CD4-positive, alpha-beta T cell treated with Interferon alpha-2 for 1 hour (primary cell): ENCODE measurements at regions not wholly inside any gene's neighbourhood (a gene's known extent, or its start where the extent isn't known, plus 50 kb on each side); places are given as distances from the start of the nearest gene placed in this dataset.

Experiments used
- DNase-seq, 2 donors: peaks; one replicate each; pipeline ENCODE4 v3.0.0-alpha.2; 2020 to 2022

DNA sequence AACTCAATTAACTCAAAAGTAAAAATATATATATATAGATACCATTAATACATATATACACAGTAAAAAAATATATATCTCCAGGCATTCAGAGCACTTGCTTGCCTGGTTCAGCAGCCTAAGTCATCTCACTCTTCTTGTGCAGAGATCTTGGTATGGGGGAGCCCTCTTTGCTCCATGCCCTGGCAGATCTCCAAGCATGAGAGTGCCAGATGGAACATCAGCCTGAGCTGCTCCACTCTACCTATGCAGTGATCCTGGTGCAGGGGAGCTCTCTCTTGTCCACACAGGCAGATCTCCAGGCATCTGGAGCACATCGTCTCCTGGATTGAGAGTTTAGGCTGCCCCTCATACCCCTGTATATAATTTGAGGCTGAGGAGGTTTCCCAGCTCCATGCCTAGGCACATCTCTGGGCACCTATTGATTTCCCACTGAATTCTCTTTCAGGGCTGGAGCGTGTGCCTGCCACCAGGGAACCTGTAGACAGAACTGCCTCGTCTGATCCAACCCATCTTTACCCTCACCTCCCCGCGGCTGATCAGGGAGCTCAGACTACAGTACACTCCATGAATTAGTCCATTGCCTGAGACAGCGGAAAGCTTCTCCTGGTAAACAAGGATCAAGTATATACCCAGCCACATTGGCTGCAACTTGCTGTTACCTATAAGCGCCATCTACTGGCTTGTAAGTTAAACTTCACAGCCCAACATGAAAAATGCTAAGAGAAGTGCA lies 342.4 kb upstream of the GRIA1 start:
- DNase-seq: no peak

DNA sequence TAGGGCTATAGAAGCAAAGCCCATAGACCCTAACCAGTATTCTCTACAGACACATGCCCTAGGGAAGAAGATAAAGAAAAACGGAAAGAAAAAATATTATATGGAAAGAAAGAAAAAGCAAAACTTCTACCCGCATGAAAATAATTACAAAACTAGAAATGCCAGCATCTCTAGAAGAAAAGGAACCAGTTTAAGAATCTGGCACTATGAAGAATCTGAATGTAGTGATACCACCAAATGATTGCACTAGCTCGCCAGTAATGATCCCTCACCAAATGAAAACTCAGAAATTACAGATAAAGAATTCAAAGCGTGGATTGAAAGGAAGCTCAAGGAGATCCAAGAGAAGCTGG lies 341.9 kb upstream of the GRIA1 start:
- no peak for DNase-seq

DNA sequence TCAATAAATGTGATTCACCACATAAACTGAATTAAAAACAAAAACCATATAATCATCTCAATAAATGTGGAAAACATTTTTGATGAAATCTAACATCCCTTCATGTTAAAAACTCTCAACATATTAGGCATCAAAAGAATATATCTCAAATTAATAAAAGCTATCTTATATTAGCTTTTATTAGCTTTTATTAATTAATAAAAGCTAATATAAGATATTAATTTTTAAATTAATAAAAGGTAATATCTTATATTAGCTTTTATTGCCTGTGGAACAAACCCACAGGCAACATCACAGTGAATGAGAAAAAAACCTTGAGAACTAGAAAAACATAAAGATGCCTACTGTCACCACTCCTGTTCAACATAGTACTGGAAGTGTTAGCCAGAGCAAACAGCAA lies 338.9 kb upstream of the GRIA1 start:
- no peak for DNase-seq

DNA sequence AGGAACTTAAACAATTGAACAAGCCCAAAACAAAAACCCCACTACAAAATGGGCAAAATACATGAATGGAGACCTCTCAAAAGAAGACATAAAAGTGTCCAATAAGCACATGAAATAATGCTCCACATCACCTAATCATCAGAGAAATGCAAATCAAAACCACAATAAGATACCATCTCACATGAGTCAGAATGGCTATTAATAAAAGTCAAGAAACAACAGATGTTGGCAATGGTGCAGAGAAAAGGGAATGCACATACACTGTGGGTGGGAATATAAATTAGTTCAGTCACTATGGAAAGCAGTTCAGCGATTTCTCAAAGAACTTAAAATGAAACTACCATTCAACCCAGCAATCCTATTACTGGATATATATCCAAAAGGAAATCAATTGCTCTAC lies 337.4 kb upstream of the GRIA1 start:
- no peak for DNase-seq

DNA sequence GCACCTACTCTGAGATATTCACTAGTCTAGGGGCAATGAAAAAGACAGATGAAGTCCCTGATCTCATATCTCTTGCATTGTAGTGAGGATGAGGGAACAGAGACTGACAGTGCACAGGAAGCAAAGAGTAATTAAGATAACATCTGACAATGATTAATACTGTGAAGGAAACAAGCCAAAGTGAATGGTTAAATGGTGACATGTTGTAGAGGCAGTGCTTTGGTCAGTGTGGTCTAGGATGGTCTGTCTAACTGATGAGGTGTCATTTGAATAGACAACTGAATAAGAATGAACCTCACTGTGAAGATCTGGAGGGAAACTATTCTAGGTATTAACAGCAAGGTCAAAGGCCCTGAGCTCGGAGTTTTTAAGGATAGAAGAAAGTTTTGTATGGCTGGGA lies 333.3 kb upstream of the GRIA1 start:
- no peak for DNase-seq

DNA sequence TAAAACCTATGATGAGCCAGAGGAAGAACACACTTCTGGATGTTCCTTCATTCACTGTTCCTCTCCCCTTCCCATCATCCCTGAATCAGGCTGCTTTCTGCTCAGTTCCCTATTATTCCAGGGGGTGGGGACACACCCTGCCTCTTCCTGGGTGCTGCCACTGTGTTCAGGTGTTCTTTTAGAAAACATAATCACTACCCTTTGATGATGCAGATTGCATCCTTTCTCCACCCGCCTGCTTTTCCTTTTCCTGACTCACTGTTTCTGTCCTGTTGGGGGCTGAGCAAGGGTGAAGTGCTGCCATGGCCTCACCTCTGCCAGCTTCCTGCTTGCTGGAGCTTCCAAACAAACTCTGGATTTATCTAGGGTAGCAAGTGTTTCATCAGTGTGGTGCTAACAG lies 331.9 kb upstream of the GRIA1 start:
- DNase-seq: no peak

DNA sequence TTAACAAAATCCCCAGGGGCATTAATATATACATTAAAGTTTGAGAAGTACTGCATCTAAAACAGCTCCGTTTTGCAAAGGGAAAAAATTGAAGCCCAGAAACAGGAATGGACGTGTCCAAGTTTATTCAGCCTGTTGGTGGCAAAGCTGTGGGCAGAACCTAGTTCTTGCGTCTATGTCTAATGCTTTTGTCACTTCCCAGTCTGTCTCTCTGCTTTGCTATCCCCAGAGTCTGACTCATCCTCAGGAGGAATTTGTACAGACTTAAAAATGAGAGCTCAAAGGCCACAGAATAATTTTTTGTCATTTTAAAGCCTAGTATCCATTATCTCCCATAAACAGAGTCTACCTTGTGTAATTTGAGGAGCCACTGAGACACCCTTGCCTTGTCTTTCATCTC lies 330.9 kb upstream of the GRIA1 start:
- no peak for DNase-seq

DNA sequence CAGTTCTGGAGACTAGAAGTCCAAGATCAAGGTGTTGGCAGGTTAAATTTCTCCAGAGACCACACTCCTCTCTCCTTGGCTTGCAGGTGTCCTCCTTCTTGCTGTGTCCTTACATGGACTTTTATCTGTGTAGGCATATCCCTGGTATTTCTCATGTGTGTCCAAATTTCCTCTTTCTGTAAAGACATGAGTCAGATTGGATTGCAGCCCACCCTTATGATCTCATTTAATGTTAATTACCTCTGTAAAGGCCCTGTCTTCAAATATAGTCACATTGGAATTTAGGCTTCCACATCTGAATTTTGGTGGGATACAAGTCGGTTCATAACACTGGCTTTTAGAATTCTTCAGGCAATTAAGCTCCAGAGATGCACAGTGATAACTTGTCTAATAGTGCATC lies 322.2 kb upstream of the GRIA1 start:
- no peak for DNase-seq

DNA sequence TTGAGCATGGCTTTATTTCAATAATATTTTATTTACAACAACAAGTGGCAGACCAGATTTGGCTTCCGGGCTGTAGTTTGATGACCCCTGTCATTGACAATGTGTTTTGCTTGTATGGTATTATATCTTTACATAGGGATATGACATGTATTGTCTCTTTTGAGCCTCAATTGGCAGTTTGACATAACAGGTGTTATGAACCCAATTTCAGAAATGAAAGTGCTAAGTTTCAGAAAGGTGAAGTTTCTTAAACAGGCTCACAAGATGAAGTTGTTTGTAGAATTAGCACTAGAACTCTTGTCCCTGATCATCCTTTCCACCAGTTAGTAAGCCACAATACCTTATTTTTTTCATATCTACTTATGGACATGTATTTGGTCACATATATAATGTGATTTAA lies 303.0 kb upstream of the GRIA1 start:
- DNase-seq: no peak

DNA sequence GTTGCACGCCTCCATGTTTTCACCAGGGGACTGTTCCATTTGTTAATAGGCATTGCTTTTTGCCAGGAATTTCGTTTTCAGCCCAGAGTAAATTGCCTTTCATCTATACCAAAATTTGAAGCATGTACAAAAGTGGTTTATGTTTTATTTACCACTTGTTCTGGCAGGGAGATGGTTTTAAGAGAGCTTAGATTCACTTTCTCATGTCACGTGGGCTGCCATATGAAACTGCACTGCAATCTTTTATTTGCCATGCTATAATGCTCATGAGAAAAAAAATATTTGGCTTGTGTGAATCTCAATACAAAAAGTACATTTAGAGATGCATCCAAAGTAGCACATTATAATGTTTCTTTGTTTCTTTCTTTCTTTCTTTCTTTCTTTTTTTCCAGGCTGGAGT lies 284.1 kb upstream of the GRIA1 start:
- no peak for DNase-seq

DNA sequence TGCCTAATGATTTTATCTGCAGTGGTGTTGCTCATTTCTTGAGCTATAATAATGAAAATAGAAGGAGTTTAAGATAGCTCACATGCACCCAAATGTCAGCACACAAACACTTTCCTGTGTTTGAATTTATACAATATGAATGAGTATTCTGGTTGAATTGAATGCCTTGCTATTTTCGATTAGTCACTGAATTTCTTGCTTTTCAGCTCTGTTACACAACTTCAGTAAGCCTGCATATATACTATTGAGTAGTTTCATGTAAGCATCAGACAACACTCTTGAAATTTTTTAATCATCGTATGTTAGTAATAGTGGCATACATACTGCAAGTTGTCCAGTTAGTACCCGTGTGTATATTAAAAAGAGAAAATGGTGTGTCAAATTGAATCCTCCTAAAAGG lies 281.5 kb upstream of the GRIA1 start:
- no peak for DNase-seq

DNA sequence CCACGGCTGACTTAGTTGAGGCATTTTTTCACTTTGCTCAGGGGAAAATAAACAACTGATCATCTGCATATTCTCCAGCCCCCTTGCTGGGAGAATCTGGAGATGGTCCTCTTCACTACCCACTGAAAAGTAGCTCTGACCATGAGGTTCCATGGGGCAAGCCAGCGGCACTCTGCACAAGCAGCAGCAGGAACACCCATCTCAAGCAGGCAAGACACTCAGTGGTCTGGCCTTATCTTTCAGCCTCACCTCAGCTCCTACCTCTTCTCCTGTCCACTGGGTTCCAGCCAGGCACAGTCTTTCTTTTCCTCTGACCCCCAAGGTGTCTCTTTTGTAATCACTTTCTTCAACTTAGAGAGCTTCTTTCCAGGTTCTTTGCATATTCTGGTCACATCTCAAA lies 280.8 kb upstream of the GRIA1 start:
- DNase-seq: no peak

DNA sequence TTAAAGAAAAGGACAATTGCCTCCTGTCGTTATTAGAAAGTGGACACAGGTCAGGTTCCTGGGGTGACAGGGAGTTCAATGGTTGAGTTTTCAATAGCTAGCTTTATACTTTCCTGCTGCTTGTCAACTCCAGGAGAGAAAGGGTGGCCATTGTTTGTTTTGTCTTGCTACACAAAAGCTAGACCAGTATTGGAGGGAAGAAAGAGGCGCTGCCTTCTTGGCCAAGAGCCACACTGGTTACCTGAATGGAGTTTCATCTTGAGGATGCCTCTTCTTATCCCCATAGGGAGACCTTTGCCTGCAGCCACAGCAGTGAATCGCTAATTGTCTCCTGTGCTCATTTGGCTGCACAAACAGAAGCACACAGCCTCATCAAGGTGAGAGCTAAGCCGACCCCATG lies 279.4 kb upstream of the GRIA1 start:
- DNase-seq: no peak

DNA sequence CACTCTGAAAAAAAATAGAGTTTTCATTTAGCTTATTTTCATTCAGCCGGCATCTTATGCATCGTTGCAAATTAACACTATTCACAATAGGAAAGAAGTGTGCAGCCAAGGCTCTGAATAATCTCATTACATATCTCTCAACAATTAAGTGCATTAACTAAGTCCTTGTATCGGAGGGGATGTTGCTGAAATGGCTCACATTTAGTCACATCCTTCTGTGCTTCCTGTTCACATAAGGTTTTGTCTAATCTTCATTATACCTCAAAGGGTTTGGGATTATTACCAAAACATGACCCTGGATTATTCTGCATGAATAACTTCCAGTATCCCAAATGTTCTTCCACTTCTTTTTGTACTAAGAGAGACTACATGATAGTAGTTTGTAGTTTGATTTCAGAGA lies 278.0 kb upstream of the GRIA1 start:
- DNase-seq: no peak

DNA sequence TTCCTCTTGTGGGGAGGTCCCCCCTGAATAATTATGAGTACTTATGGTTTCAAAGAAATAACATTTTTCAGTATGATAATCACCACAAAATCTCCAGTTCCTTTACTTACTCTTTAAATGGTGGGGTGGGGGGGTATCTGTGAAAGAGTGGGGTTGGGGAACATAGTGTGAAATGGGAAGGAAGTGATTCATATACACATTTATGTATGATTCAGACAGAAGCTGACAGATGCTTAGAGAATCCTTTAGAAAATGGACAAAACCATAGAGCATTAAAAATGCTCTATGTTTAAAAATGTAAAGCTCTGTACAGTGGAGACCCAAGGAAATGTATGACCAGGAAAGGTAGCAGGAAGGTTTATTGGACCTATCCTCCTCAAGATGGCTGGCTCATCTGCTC lies 267.5 kb upstream of the GRIA1 start:
- DNase-seq: no peak

DNA sequence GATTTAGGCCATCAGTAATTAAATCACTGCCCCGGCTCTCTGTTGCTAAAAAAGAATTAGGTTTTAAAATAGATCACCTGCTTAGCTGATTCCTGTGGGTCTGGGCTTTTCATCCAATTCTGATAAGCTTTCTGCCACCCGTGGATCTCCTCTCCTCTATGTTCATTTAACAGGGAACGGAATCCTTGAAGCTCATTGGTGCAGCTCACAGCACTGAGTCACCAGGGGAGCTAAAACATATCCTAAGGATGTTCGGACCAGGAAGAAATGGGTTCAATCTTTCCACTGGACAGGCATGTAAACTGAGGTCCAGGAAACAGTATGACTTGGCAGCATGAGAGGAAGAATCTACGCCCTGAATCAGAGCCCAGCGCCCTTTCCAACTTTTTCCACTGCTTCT lies 267.1 kb upstream of the GRIA1 start:
- no peak for DNase-seq

DNA sequence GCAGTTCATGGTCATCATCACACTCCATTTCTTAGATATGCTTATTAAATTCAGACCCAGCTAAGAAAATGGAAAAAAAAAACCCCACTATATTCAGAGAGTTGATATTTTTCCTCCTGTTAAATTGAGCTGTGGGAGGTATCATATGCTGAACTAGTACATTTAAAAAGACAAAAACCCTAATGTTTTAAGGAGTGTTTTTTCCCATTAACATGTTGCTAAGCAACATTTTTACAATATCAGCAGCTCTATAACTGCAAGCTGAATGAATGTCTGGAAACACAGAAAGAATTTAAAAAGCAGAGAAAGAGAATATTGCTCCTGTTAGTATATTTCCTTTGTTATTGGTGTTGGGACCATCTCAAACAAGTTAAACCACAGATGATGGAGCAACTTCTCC lies 265.8 kb upstream of the GRIA1 start:
- DNase-seq: no peak

DNA sequence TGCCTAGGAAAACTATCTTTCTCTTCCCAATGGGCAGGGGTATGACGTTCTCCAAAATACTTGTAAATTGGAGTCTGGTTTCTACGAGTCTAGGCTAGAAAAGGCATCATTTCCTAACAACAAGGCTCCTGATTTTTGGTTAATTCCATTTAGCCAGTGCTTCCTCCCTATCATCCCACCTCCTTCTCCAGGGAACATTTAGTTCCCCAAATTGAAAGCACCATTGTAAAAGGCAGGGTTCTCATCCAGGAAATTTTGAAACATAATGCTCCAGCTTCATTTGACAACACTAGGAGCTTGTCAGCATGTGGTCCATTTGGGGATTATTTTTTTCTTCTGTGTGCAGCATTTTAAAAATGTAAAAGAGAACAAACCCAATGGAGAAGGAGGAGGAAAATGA lies 256.5 kb upstream of the GRIA1 start:
- DNase-seq: no peak

DNA sequence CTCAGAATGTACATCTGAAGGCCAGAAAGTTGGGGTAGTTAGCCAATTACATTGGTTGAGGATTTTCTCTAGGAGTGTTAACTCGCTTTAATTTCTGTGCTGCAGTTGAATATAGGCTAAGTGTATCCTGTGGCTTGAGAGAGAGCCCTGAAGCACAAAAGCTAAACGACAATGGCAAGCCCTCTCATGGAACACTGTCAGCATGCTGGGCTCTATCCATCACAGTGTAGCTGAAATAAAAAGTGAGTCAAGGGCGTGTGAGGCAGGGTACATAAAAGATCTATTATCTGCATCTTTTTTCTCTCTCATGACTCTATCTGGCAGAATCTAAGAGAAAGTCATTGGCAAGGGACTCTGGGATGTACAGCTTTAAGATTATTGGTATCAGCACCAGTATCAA lies 254.2 kb upstream of the GRIA1 start:
- no peak for DNase-seq

DNA sequence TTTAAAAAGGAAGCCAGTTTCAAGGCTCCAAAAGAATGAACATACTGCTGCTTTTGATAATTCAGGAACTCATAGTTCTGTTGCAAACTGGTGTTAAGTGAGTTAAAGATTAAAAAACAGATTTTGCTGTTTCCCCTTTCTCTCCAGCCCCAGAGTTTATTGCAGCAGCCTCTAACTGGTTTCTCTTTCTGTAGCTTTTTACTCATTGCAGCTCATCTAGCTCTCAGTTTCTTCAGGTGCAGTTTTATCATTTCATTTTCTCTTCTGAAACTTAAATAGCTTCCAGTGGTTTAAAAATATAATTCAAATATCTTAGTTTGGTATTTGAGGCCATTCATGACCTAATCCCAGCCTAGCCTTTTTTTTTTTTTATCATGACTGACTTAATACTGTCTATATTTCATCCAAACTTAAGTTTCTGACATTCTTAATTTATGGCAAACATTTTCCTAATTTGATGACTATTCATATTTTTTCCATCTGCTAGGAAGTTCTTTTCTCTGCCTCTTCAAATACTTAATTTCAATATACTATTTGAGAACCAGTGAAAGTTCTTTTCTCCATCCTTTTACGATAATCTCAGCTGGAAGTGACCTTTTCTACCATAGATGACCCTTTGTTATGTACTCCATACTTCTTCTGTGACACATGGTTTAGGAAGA lies 252.7 kb upstream of the GRIA1 start:
- no peak for DNase-seq

DNA sequence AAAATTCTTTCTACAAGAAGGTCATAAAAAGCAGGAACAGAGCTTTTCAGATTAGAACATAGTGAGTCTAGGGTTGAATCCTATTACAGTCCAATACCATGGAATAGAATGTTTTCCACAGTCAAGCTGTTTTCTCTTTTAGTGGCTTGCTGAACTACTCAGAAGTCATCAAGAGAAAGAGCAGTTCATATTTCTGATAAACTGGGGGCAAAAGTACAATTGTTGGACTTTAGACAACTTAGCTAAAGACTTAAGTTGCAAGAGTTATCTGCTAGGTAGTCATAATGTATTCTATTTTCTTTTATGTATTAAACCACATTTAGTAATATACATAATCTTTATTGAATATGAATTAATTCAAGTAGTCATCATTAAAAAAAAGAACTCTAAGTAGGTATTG lies 233.1 kb upstream of the GRIA1 start:
- no peak for DNase-seq

DNA sequence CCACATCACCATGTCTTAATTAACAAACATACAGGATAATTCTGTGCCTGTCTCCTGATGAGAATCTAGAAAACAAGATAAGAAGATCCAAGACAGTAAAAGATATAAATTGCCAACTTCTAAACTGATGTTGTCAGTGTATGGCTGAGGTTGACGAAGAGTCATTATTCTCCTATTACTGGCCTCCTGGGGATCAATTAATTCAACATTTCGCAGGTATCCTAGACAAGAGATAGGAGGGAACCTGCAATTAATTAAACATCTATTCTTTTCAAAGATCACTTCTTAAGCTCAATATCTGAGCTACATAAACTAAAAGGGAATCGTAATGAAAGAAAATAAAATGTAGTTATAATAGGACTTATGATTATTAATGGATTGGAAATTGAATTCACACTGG lies 232.0 kb upstream of the GRIA1 start:
- DNase-seq: no peak

DNA sequence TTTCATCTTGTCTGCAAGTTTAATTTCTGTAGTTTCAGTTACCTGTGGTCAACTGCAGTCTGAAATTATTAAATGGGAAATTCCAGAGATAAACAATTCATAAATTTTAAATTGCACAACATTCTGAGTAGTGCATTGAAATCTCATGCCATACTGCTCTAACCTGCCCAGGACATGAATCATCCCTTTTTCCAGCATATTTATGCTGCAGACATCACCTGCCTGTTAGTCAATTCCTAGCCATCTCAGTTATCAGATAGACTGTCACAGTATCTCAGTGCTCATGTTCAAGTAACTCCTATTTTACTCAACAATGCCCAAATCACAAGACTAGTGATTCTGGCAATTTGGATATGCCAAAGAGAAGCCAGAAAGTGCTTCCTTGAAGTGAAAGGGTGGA lies 223.0 kb upstream of the GRIA1 start:
- no peak for DNase-seq

DNA sequence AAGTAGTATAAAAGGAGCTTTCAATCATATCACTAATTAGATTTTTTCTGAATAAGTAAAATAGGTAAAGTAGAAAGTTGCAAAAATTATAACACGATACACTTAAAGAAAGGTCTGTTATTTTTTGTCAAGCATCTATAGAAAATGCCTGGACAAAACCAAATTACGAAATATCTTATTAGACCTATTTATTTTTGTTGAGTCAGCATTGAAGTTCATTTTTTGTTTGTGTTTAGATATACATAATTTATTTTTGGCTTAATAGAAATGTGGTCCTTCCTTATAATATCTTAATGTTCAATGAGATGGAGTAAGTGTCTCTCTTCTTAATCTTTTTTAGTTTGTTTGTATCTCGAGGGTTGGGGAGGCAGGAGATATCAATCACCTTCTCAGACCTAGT lies 214.8 kb upstream of the GRIA1 start:
- DNase-seq: no peak

DNA sequence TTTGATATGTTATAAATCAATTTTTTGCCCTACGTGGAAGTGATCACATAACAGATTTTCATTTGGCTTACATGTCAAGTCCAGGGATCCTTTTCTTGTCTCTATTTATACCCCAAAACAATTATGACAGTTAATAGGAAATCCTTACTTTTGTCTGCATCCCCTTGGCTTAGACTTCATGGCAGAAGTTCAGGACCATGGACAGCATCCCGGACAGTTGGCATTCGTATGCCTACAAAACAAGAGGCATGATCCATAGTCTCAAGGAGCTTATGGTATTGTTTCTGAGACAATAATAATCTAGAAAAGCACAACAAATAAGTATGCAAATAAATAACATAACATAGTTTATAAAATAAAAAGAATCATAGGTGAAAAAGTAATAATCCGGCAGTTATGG lies 214.3 kb upstream of the GRIA1 start:
- no peak for DNase-seq
